Stimulated activated CD4-positive, alpha-beta T cell treated with anti-CD3 and anti-CD28 coated beads, Interleukin-4, amount 100 ng/mL, for 24 hours (primary cell): ENCODE measurements at regions not wholly inside any gene's neighbourhood (a gene's known extent, or its start where the extent isn't known, plus 50 kb on each side); places are given as distances from the start of the nearest gene placed in this dataset.
"Not testable (repeated sequence)": the region's sequence is repeated elsewhere in the genome, so short reads cannot be mapped to it uniquely, and the experiment has no call there.

Experiments used
- DNase-seq: peaks from one replicate; pipeline ENCODE4 v3.0.0-alpha.2; 2020

GRCh38 chr16:29327631-29328408 lies 78.7 kb downstream of the NPIPB11 start:
- not testable (repeated sequence) for DNase-seq

GRCh38 chr16:29326164-29327125 lies 80.1 kb downstream of the NPIPB11 start:
- not testable (repeated sequence) for DNase-seq

GRCh38 chr16:29323725-29324124 lies 82.8 kb downstream of the NPIPB11 start:
- not testable (repeated sequence) for DNase-seq

GRCh38 chr16:29321585-29321984 lies 84.9 kb downstream of the NPIPB11 start:
- DNase-seq: no peak

GRCh38 chr16:29321000-29321393 lies 85.5 kb downstream of the NPIPB11 start:
- no peak for DNase-seq

- no peak for DNase-seq
Observed at GRCh38 chr16:29320274-29320999, 86.1 kb downstream of the NPIPB11 start.

- no peak for DNase-seq
Observed at GRCh38 chr16:29319726-29320125, 86.8 kb downstream of the NPIPB11 start.

GRCh38 chr16:29318561-29318968 lies 87.9 kb downstream of the NPIPB11 start:
- not testable (repeated sequence) for DNase-seq

GRCh38 chr16:29318037-29318436 lies 88.5 kb downstream of the NPIPB11 start:
- no peak for DNase-seq

- no peak for DNase-seq
Observed at GRCh38 chr16:29317269-29317668, 89.2 kb downstream of the NPIPB11 start.

GRCh38 chr16:29316761-29317183 lies 89.7 kb downstream of the NPIPB11 start:
- DNase-seq: no peak

- DNase-seq: no peak
Observed at GRCh38 chr16:29315916-29316517, 90.5 kb downstream of the NPIPB11 start.

- DNase-seq: no peak
Observed at GRCh38 chr16:29315046-29315445, 91.5 kb downstream of the NPIPB11 start.

GRCh38 chr16:29314292-29314934 lies 92.1 kb downstream of the NPIPB11 start:
- DNase-seq: no peak

GRCh38 chr16:29313559-29314048 lies 92.9 kb downstream of the NPIPB11 start:
- DNase-seq: no peak

- DNase-seq: no peak
Observed at GRCh38 chr16:29312835-29313558, 93.5 kb downstream of the NPIPB11 start.

GRCh38 chr16:29312345-29312675 lies 94.2 kb downstream of the NPIPB11 start:
- not testable (repeated sequence) for DNase-seq

GRCh38 chr16:29311461-29312344 lies 94.8 kb downstream of the NPIPB11 start:
- no peak for DNase-seq

GRCh38 chr16:29310852-29311314 lies 95.6 kb downstream of the NPIPB11 start:
- no peak for DNase-seq

- DNase-seq: not testable (repeated sequence)
Observed at GRCh38 chr16:29310243-29310642, 96.3 kb downstream of the NPIPB11 start.
